K562 (cell line): ENCODE measurements at regions not wholly inside any gene's neighbourhood (a gene's known extent, or its start where the extent isn't known, plus 50 kb on each side); places are given as distances from the start of the nearest gene placed in this dataset.

ENCODE experiments used
- ATAC-seq: fragments of 200-7000 bp; cut with Tn5 transposase; 3 replicates; pipeline ENCODE4 v1.9.1; 2020; ENCODE audit warnings: moderate library complexity
- BruUV-seq: library from RNA; stranded (reverse); fragments of 400-500 nt; replicated peaks from 2 replicates; lab custom pipeline; 2021; lab: Mats Ljungman, UMichigan
- CTCF ChIA-PET: fragments of 300-600 bp; formaldehyde crosslinking; extraction: SDS; loops from one replicate; lab custom pipeline; 2021; ENCODE audit warnings: low intra/inter-chr PET ratio; lab: Yijun Ruan, JAX
- POLR2A ChIA-PET: fragments of 300-600, 350-650 bp; sonication (Branson Sonifier 250); formaldehyde crosslinking; extraction: SDS; loops from one replicate; lab custom pipeline; 2021; ENCODE audit warnings: antibody characterized with exemption, inconsistent platforms; lab: Yijun Ruan, JAX
- DNase-seq, 4 experiments: peaks; one replicate each; pipeline versions ENCODE4 v3.0.0 to v3.0.0-alpha.2; 2011 to 2018; ENCODE audit warnings: low spot score in 3 of 4, mixed read lengths in 3 of 4; ENCODE audit errors: extremely low read depth in 1 of 4
- FAIRE-seq: peaks from 2 replicates; lab custom pipeline; 2011; peaks lifted over from hg19 to GRCh38; lab: Jason Lieb, UNC
- H2AFZ ChIP-seq: 2 replicates; pipeline ENCODE4 v1.6.0; 2011; ENCODE audit warnings: low read depth, low read length, control low read depth, inconsistent platforms
- H3K27ac ChIP-seq: fragments of 200-600 bp; 3 replicates; pipeline ENCODE4 v1.8.0; 2011; ENCODE audit warnings: low read depth, mild to moderate bottlenecking, control low read depth, inconsistent platforms, low read length, moderate library complexity, mixed read lengths; ENCODE audit errors: extremely low read depth
- H3K27me3 ChIP-seq, 2 experiments: fragments of 300-600 bp in 1 of 2; 2 replicates in 1 of 2; 3 replicates in 1 of 2; pipeline versions ENCODE4 v1.6.0 to v1.8.0; 2011; ENCODE audit warnings: inconsistent platforms in 2 of 2, low read length in 2 of 2, mild to moderate bottlenecking in 1 of 2, mixed read lengths in 1 of 2, moderate library complexity in 1 of 2; ENCODE audit not compliant: control insufficient read depth in 2 of 2, insufficient read depth in 2 of 2
- H3K36me3 ChIP-seq: fragments of 300-600 bp; 3 replicates; pipeline ENCODE4 v1.8.0; 2011; ENCODE audit warnings: mild to moderate bottlenecking, low read length, inconsistent platforms; ENCODE audit not compliant: control insufficient read depth, insufficient read depth
- H3K4me1 ChIP-seq, 2 experiments: fragments of 200-600 bp in 1 of 2; replicated peaks in 1 of 2; 2 replicates in 1 of 2; 3 replicates in 1 of 2; pipeline versions ENCODE4 v1.5.1 to v1.8.0; 2011; ENCODE audit warnings: inconsistent platforms in 2 of 2, low read length in 2 of 2, mild to moderate bottlenecking in 1 of 2, mixed read lengths in 1 of 2, moderate library complexity in 1 of 2; ENCODE audit not compliant: control insufficient read depth in 2 of 2, insufficient read depth in 2 of 2
- H3K4me2 ChIP-seq: 2 replicates; pipeline ENCODE4 v1.6.1; 2011; ENCODE audit warnings: low read length, control low read depth, inconsistent platforms, mixed read lengths; ENCODE audit not compliant: insufficient read depth
- H3K4me3 ChIP-seq: fragments of 200-600 bp; sonication (generic), shearing (Covaris generic); 2 replicates; pipeline ENCODE4 v1.5.1; 2016; ENCODE audit warnings: control low read depth, inconsistent platforms
- H3K79me2 ChIP-seq: fragments of 200-600 bp; 3 replicates; pipeline ENCODE4 v1.8.0; 2011; ENCODE audit warnings: low read length, inconsistent platforms; ENCODE audit not compliant: control insufficient read depth, insufficient read depth
- H3K9ac ChIP-seq, 2 experiments: 2 replicates each; pipeline versions ENCODE4 v1.6.0 to v1.6.1; 2011; ENCODE audit warnings: low read depth in 2 of 2, low read length in 2 of 2, control low read depth in 1 of 2, inconsistent platforms in 1 of 2, mild to moderate bottlenecking in 1 of 2, mixed read lengths in 1 of 2; ENCODE audit not compliant: insufficient read depth in 1 of 2
- H3K9me1 ChIP-seq: one replicate; pipeline ENCODE4 v1.6.0; 2011; ENCODE audit warnings: inconsistent platforms, mild to moderate bottlenecking, low read length, moderate library complexity; ENCODE audit not compliant: control insufficient read depth, insufficient read depth
- H3K9me3 ChIP-seq: replicated peaks from 2 replicates; pipeline ENCODE4 v1.5.1; 2011; ENCODE audit warnings: low read depth, low read length, inconsistent platforms; ENCODE audit not compliant: control insufficient read depth, insufficient read depth
- H4K20me1 ChIP-seq: replicated peaks from 2 replicates; pipeline ENCODE4 v1.6.1; 2011; ENCODE audit warnings: low read length, inconsistent platforms, mixed read lengths; ENCODE audit not compliant: control insufficient read depth, insufficient read depth
- ARNT ChIP-seq, 2 experiments: fragments of 450-650 bp; IDR thresholded peaks; 2 replicates each; pipeline ENCODE4 v1.6.1; 2016; ENCODE audit warnings: mild to moderate bottlenecking in 1 of 2
- ELK1 ChIP-seq: sonication (generic); formaldehyde crosslinking; IDR thresholded peaks from 2 replicates; pipeline ENCODE4 v1.8.1; 2022; ENCODE audit warnings: missing genetic modification reagents
- EP300 ChIP-seq: IDR thresholded peaks from 2 replicates; pipeline ENCODE4 v1.6.1; 2012; ENCODE audit warnings: low read length, improper control_type of control experiment
- GATAD2B ChIP-seq: fragments of 450-650 bp; IDR thresholded peaks from 2 replicates; pipeline ENCODE4 v1.6.1; 2017; ENCODE audit warnings: mild to moderate bottlenecking, borderline replicate concordance
- GMEB1 ChIP-seq: fragments of 250-450 bp; sonication (Bioruptor Pico); IDR thresholded peaks from 2 replicates; pipeline ENCODE4 v1.4.0; 2020; ENCODE audit warnings: mild to moderate bottlenecking
- MAZ ChIP-seq, 2 experiments: fragments of 450-650 bp in 1 of 2; sonication (generic) in 1 of 2; formaldehyde crosslinking; IDR thresholded peaks in 1 of 2; conservative IDR thresholded peaks in 1 of 2; 2 replicates each; pipeline versions ENCODE4 v1.4.0 to v1.5.0; 2020; ENCODE audit warnings: mild to moderate bottlenecking in 1 of 2, missing genetic modification reagents in 1 of 2
- MITF ChIP-seq: IDR thresholded peaks from 2 replicates; pipeline ENCODE4 v1.6.1; 2014; ENCODE audit warnings: antibody characterized with exemption
- NELFE ChIP-seq: IDR thresholded peaks from 2 replicates; pipeline ENCODE4 v1.6.1; 2011; ENCODE audit warnings: mild to moderate bottlenecking; ENCODE audit not compliant: insufficient read depth, insufficient read length
- SIRT6 ChIP-seq: IDR thresholded peaks from one replicate; pipeline ENCODE4 v1.6.1; 2012; ENCODE audit warnings: low read depth, mild to moderate bottlenecking, control low read depth, inconsistent platforms, low read length, moderate library complexity
- SMARCA4 ChIP-seq: fragments of 450-650 bp; IDR thresholded peaks from 2 replicates; pipeline ENCODE4 v1.6.1; 2016
- THRB ChIP-seq: fragments of 450-650 bp; formaldehyde crosslinking; conservative IDR thresholded peaks from 2 replicates; pipeline ENCODE4 v1.4.0; 2022; ENCODE audit warnings: mild to moderate bottlenecking, missing genetic modification characterization
- ZBTB8A ChIP-seq: fragments of 450-650 bp; IDR thresholded peaks from 2 replicates; pipeline ENCODE4 v1.6.1; 2018; ENCODE audit warnings: mild to moderate bottlenecking, moderate library complexity; ENCODE audit not compliant: partially characterized antibody
- ZEB2 ChIP-seq: fragments of 450-650 bp; IDR thresholded peaks from 2 replicates; pipeline ENCODE4 v1.6.1; 2016
- ZNF561 ChIP-seq: fragments of 450-650 bp; formaldehyde crosslinking; conservative IDR thresholded peaks from 2 replicates; pipeline ENCODE4 v1.4.0; 2020; ENCODE audit warnings: mild to moderate bottlenecking, moderate library complexity
- ZNF696 ChIP-seq: fragments of 250-450 bp; sonication (Bioruptor Pico); conservative IDR thresholded peaks from 2 replicates; pipeline ENCODE4 v1.4.0; 2020; ENCODE audit warnings: mild to moderate bottlenecking, moderate library complexity
- WGBS: fragments of 100-300 bp; shearing (Covaris generic); methylation state at CpG from one replicate; pipeline ENCODE4 v1.1.6; 2016; ENCODE audit warnings: low coverage, mixed read lengths; ENCODE audit not compliant: insufficient coverage; ENCODE audit errors: missing lambda C conversion rate; 5-methylcytosine and 5-hydroxymethylcytosine counted together
- in situ Hi-C: fragments of 300-500 bp; cut with MboI; formaldehyde crosslinking; loops from 4 replicates; pipeline ENCODE4 v1.15.0; 2018; ENCODE audit warnings: inconsistent platforms, mixed read lengths
- intact Hi-C: fragments of 100-400 bp; cut with micrococcal nuclease; formaldehyde crosslinking; loops from 2 replicates; pipeline ENCODE4 v1.14.2; 2022

GRCh38 chr16:6562986-6563385 lies 769.7 kb upstream of the RBFOX1 start:
- no peaks in the 10 kb centered on the region for H3K27me3 ChIP-seq
- intact Hi-C loops (no loop called here), in situ Hi-C loops (no loop called here)
- BruUV-seq = no TSS peak
- no peaks in the 10 kb centered on the region for H3K79me2 ChIP-seq
- H3K4me1 ChIP-seq = no peaks in the 10 kb centered on the region
- WGBS = 2% methylated on average over 3 of the region's 3 CpGs
- ATAC-seq (no peak), DNase-seq (no peak), FAIRE-seq (no peak)
- H3K9me1 ChIP-seq = no peaks in the 10 kb centered on the region
- POLR2A ChIA-PET = no interaction called here
- H4K20me1 ChIP-seq = no peaks in the 10 kb centered on the region
- no peak overlapping the region for H3K27ac ChIP-seq
- no peak overlapping the region for H3K4me2 ChIP-seq
- no peaks in the 10 kb centered on the region for H3K9me3 ChIP-seq
- H2AFZ ChIP-seq = no peak overlapping the region
- no peak overlapping the region for H3K9ac ChIP-seq
- TF ChIP-seq GATAD2B = no peak
- no peak for TF ChIP-seq ZBTB8A
- no peak for TF ChIP-seq ARNT (IDR thresholded peaks at IDR 0.05)
- TF ChIP-seq EP300 = no peak
- no peak for TF ChIP-seq THRB
- no peak for TF ChIP-seq ZEB2
- no peak for TF ChIP-seq ZNF561
- TF ChIP-seq ELK1 = no peak
- no peak for TF ChIP-seq MAZ (CRISPR knock-in tag; conservative IDR thresholded peaks at IDR 0.05 in 1 of 2, IDR thresholded peaks at IDR 0.05 in 1 of 2)
- no peak for TF ChIP-seq SMARCA4
- no peak for TF ChIP-seq MITF
- TF ChIP-seq SIRT6 = no peak
- no peak for TF ChIP-seq NELFE
- TF ChIP-seq ZNF696 (CRISPR knock-in tag) = no peak
- no peak for TF ChIP-seq GMEB1 (CRISPR knock-in tag)
- H3K4me3 ChIP-seq = no peak overlapping the region
- H3K36me3 ChIP-seq = no peaks in the 10 kb centered on the region
- CTCF ChIA-PET = no interaction called here
